ENCODE measurements at regions not wholly inside any gene's neighbourhood (a gene's known extent, or its start where the extent isn't known, plus 50 kb on each side); places are given as distances from the start of the nearest gene placed in this dataset.

GRCh38 chr7:10455936-10456335 is 517.7 kb upstream of the PHF14 start:
- TF ChIP-seq, protein P1, sequence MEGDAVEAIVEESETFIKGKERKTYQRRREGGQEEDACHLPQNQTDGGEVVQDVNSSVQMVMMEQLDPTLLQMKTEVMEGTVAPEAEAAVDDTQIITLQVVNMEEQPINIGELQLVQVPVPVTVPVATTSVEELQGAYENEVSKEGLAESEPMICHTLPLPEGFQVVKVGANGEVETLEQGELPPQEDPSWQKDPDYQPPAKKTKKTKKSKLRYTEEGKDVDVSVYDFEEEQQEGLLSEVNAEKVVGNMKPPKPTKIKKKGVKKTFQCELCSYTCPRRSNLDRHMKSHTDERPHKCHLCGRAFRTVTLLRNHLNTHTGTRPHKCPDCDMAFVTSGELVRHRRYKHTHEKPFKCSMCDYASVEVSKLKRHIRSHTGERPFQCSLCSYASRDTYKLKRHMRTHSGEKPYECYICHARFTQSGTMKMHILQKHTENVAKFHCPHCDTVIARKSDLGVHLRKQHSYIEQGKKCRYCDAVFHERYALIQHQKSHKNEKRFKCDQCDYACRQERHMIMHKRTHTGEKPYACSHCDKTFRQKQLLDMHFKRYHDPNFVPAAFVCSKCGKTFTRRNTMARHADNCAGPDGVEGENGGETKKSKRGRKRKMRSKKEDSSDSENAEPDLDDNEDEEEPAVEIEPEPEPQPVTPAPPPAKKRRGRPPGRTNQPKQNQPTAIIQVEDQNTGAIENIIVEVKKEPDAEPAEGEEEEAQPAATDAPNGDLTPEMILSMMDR (IDR thresholded peaks at IDR 0.05; ENCODE audit: low read length), result no peak
- no peak for TF ChIP-seq EZH2 (optimal IDR thresholded peaks at IDR 0.05; ENCODE audit: low read depth, low read length)
- no peak for TF ChIP-seq EZH2phosphoT487 (IDR thresholded peaks at IDR 0.05; ENCODE audit: low read length)

Measured in MM.1S (cell line).